H1 (cell line): ENCODE measurements at regions not wholly inside any gene's neighbourhood (a gene's known extent, or its start where the extent isn't known, plus 50 kb on each side); places are given as distances from the start of the nearest gene placed in this dataset.

Source experiments
- CTCF ChIA-PET: fragments of 300-600 bp; sonication (Branson Sonifier 250); formaldehyde crosslinking; loops from one replicate; lab custom pipeline; 2021; ENCODE audit not compliant: partially characterized antibody; lab: Charles Lee
- POLR2A ChIA-PET: fragments of 300-600 bp; sonication (Branson Sonifier 250); formaldehyde crosslinking; loops from one replicate; lab custom pipeline; 2021; ENCODE audit warnings: inconsistent platforms; ENCODE audit not compliant: partially characterized antibody; lab: Charles Lee
- DNase-seq, 2 experiments: peaks; one replicate each; pipeline versions ENCODE4 v3.0.0 to v3.0.0-alpha.2; 2010 to 2022; ENCODE audit warnings: low spot score in 2 of 2, low read depth in 1 of 2, mixed read lengths in 1 of 2
- FAIRE-seq: peaks from 2 replicates; lab custom pipeline; 2011; peaks lifted over from hg19 to GRCh38; lab: Jason Lieb, UNC
- H2AFZ ChIP-seq: 2 replicates; pipeline ENCODE4 v1.8.1; 2012; ENCODE audit warnings: low read length, inconsistent platforms
- H2AK5ac ChIP-seq: 2 replicates; pipeline ENCODE4 v1.6.1; 2013; ENCODE audit warnings: low read depth, low read length
- H2BK120ac ChIP-seq: replicated peaks from 2 replicates; pipeline ENCODE3; 2013; ENCODE audit warnings: low read depth, low read length, inconsistent platforms
- H2BK12ac ChIP-seq: 2 replicates; pipeline ENCODE4 v1.6.1; 2013; ENCODE audit warnings: low read depth, low read length
- H2BK15ac ChIP-seq: 2 replicates; pipeline ENCODE4 v1.6.1; 2013; ENCODE audit warnings: low read length
- H2BK20ac ChIP-seq: 2 replicates; pipeline ENCODE4 v1.6.1; 2013; ENCODE audit warnings: low read length
- H2BK5ac ChIP-seq: 2 replicates; pipeline ENCODE4 v1.6.1; 2013; ENCODE audit warnings: low read depth, low read length
- H3K14ac ChIP-seq: 2 replicates; pipeline ENCODE4 v1.6.1; 2013; ENCODE audit warnings: inconsistent platforms; ENCODE audit not compliant: insufficient read length
- H3K18ac ChIP-seq: 2 replicates; pipeline ENCODE4 v1.6.1; 2013; ENCODE audit warnings: low read length; ENCODE audit errors: extremely low read depth
- H3K23ac ChIP-seq: 2 replicates; pipeline ENCODE4 v1.6.1; 2013; ENCODE audit warnings: inconsistent platforms; ENCODE audit not compliant: insufficient read length
- H3K23me2 ChIP-seq: 2 replicates; pipeline ENCODE4 v1.6.1; 2013; ENCODE audit warnings: low read depth, low read length
- H3K27ac ChIP-seq: 2 replicates; pipeline ENCODE4 v1.6.1; 2011; ENCODE audit warnings: low read depth, low read length, inconsistent platforms
- H3K27me3 ChIP-seq, 4 experiments: replicated peaks in 1 of 4; 1 replicate in 1 of 4; 2 replicates in 3 of 4; pipeline versions ENCODE4 v1.6.1 to v1.8.1; 2011 to 2013; ENCODE audit warnings: low read length in 3 of 4, mild to moderate bottlenecking in 3 of 4, inconsistent platforms in 2 of 4, mixed read lengths in 2 of 4, moderate library complexity in 1 of 4; ENCODE audit not compliant: control insufficient read depth in 3 of 4, insufficient read depth in 3 of 4; ENCODE audit errors: extremely low read depth in 1 of 4
- H3K36me3 ChIP-seq, 4 experiments: 2 replicates each; pipeline versions ENCODE4 v1.6.1 to v1.8.1; 2011 to 2013; ENCODE audit warnings: mild to moderate bottlenecking in 4 of 4, low read length in 3 of 4, moderate library complexity in 2 of 4, control low read depth in 1 of 4, inconsistent platforms in 1 of 4; ENCODE audit not compliant: insufficient read depth in 4 of 4, control insufficient read depth in 2 of 4
- H3K4ac ChIP-seq: replicated peaks from 2 replicates; pipeline ENCODE3; 2013; ENCODE audit warnings: low read length, low read depth, mixed read lengths, inconsistent platforms; ENCODE audit not compliant: insufficient read length
- H3K4me1 ChIP-seq, 4 experiments: replicated peaks in 1 of 4; 1 replicate in 1 of 4; 2 replicates in 3 of 4; pipeline versions ENCODE4 v1.6.1 to v1.8.1; 2011 to 2013; ENCODE audit warnings: low read length in 3 of 4, inconsistent platforms in 2 of 4, mixed read lengths in 1 of 4; ENCODE audit not compliant: insufficient read depth in 4 of 4, control insufficient read depth in 3 of 4
- H3K4me2 ChIP-seq, 2 experiments: 2 replicates each; pipeline versions ENCODE4 v1.6.1 to v1.8.1; 2011 to 2013; ENCODE audit warnings: low read depth in 2 of 2, low read length in 2 of 2, control low read depth in 1 of 2, inconsistent platforms in 1 of 2, mild to moderate bottlenecking in 1 of 2; ENCODE audit not compliant: insufficient read depth in 1 of 2
- H3K4me3 ChIP-seq, 4 experiments: fragments of 200-600, 300-600 bp in 1 of 4; sonication (generic), shearing (Covaris generic), sonication (Bioruptor Twin) in 1 of 4; 2 replicates each; pipeline versions ENCODE4 v1.5.1 to v1.8.1; 2011 to 2016; ENCODE audit warnings: low read length in 4 of 4, low read depth in 3 of 4, control low read depth in 2 of 4, inconsistent platforms in 2 of 4, mild to moderate bottlenecking in 2 of 4, mixed read lengths in 1 of 4, moderate library complexity in 1 of 4; ENCODE audit not compliant: insufficient read depth in 2 of 4; ENCODE audit errors: extremely low read depth in 1 of 4
- H3K56ac ChIP-seq: replicated peaks from 2 replicates; pipeline ENCODE3; 2013; ENCODE audit warnings: low read depth, mild to moderate bottlenecking, mixed read lengths, low read length, inconsistent platforms; ENCODE audit not compliant: insufficient read length
- H3K79me1 ChIP-seq: 2 replicates; pipeline ENCODE4 v1.6.1; 2013; ENCODE audit warnings: low read depth, low read length, control low read depth
- H3K79me2 ChIP-seq, 2 experiments: 2 replicates each; pipeline versions ENCODE4 v1.6.1 to v1.8.1; 2012 to 2013; ENCODE audit warnings: low read length in 2 of 2, mild to moderate bottlenecking in 2 of 2, inconsistent platforms in 1 of 2; ENCODE audit not compliant: insufficient read depth in 2 of 2, control insufficient read depth in 1 of 2
- H3K9ac ChIP-seq, 4 experiments: replicated peaks in 1 of 4; 1 replicate in 1 of 4; 2 replicates in 3 of 4; pipeline versions ENCODE4 v1.6.1 to v1.8.1; 2011 to 2013; ENCODE audit warnings: low read depth in 3 of 4, low read length in 3 of 4, control low read depth in 2 of 4, mild to moderate bottlenecking in 2 of 4, moderate library complexity in 2 of 4, inconsistent platforms in 1 of 4; ENCODE audit errors: extremely low read depth in 1 of 4
- H3K9me3 ChIP-seq, 2 experiments: 2 replicates each; pipeline versions ENCODE4 v1.6.1 to v1.8.1; 2012 to 2013; ENCODE audit warnings: mild to moderate bottlenecking in 2 of 2, moderate library complexity in 2 of 2, control low read depth in 1 of 2, inconsistent platforms in 1 of 2, low read depth in 1 of 2, low read length in 1 of 2, mixed read lengths in 1 of 2; ENCODE audit not compliant: insufficient read depth in 2 of 2
- H4K20me1 ChIP-seq, 2 experiments: replicated peaks in 1 of 2; 2 replicates each; pipeline versions ENCODE3 to v1.8.1; 2011 to 2013; ENCODE audit warnings: inconsistent platforms in 2 of 2, low read length in 2 of 2, mild to moderate bottlenecking in 1 of 2; ENCODE audit not compliant: insufficient read depth in 2 of 2, control insufficient read depth in 1 of 2
- H4K5ac ChIP-seq: 2 replicates; pipeline ENCODE4 v1.6.1; 2013; ENCODE audit warnings: low read length, low read depth, mixed read lengths, inconsistent platforms; ENCODE audit not compliant: insufficient read length
- H4K8ac ChIP-seq: 2 replicates; pipeline ENCODE4 v1.8.0; 2013; ENCODE audit warnings: mild to moderate bottlenecking, moderate library complexity, low read length, inconsistent platforms; ENCODE audit not compliant: insufficient read depth; ENCODE audit errors: extremely low read depth
- H4K91ac ChIP-seq: replicated peaks from 2 replicates; pipeline ENCODE3; 2013; ENCODE audit warnings: low read length, mixed read lengths, inconsistent platforms; ENCODE audit not compliant: insufficient read length
- ASH2L ChIP-seq: fragments of 200-600, 300-600 bp; sonication (generic); IDR thresholded peaks from one replicate; pipeline ENCODE4 v1.7.1; 2017; ENCODE audit warnings: low read length
- EZH2 ChIP-seq: fragments of 200-600 bp; sonication (generic); IDR thresholded peaks from 2 replicates; pipeline ENCODE4 v1.7.1; 2012; ENCODE audit warnings: low read depth, mild to moderate bottlenecking, moderate library complexity, low read length, inconsistent platforms; ENCODE audit not compliant: severe bottlenecking
- KDM5A ChIP-seq: fragments of 200-600 bp; IDR thresholded peaks from 2 replicates; pipeline ENCODE4 v1.7.1; 2012; ENCODE audit warnings: mild to moderate bottlenecking, low read length, inconsistent platforms, mixed read lengths
- RAD21 ChIP-seq, 2 experiments: IDR thresholded peaks in 1 of 2; conservative IDR thresholded peaks in 1 of 2; 2 replicates each; pipeline ENCODE4 v1.6.1; 2011; ENCODE audit warnings: low read depth in 2 of 2, low read length in 2 of 2, improper control_type of control experiment in 1 of 2, inconsistent platforms in 1 of 2, mild to moderate bottlenecking in 1 of 2, moderate library complexity in 1 of 2
- SP1 ChIP-seq: IDR thresholded peaks from 2 replicates; pipeline ENCODE4 v1.6.1; 2011; ENCODE audit warnings: low read depth, low read length
- SP2 ChIP-seq: IDR thresholded peaks from 2 replicates; pipeline ENCODE4 v1.6.1; 2012; ENCODE audit warnings: mild to moderate bottlenecking, low read length, inconsistent platforms
- SP4 ChIP-seq: IDR thresholded peaks from 2 replicates; pipeline ENCODE4 v1.6.1; 2012; ENCODE audit warnings: low read length, inconsistent platforms
- SRF ChIP-seq: IDR thresholded peaks from 2 replicates; pipeline ENCODE4 v1.6.1; 2011; ENCODE audit warnings: mild to moderate bottlenecking, low read depth, low read length, moderate library complexity
- TEAD4 ChIP-seq: IDR thresholded peaks from 2 replicates; pipeline ENCODE4 v1.6.1; 2012; ENCODE audit warnings: low read depth, low read length, inconsistent platforms, mixed read lengths
- WGBS, 2 experiments: shearing (Covaris generic) in 1 of 2; methylation state at CpG; one replicate each; pipeline versions ENCODE4 v1.1.6 to v1.1.7; 2013 to 2015; ENCODE audit warnings: low lambda C conversion rate in 2 of 2, mixed read lengths in 2 of 2, inconsistent platforms in 1 of 2, low coverage in 1 of 2, missing lambda C conversion rate in 1 of 2; ENCODE audit not compliant: insufficient replicate concordance in 2 of 2, insufficient coverage in 1 of 2, insufficient read length in 1 of 2; ENCODE audit errors: extremely low coverage in 1 of 2, missing lambda C conversion rate in 1 of 2; 5-methylcytosine and 5-hydroxymethylcytosine counted together
- TF ChIP-seq, protein P1 (sequence below): IDR thresholded peaks from 2 replicates; pipeline ENCODE4 v1.6.1; 2011; ENCODE audit warnings: low read depth, mild to moderate bottlenecking, low read length; ENCODE audit not compliant: insufficient read depth

- 87 to 100% methylated on average over 1 of the region's 1 CpG for WGBS, 2 experiments
- H3K36me3 ChIP-seq: no peaks in the 10 kb centered on the region
- no peak overlapping the region for H4K91ac ChIP-seq
- no peak overlapping the region for H3K14ac ChIP-seq
- ChIA-PET POLR2A (no interaction called here), CTCF (interaction anchor here (0.6 to 2.0 kb wide), 3 partner anchors 18 to 840 kb away, joined by 3 to 5 read pairs (median 4); no protein-coding TSS in a partner anchor)
- H3K27ac ChIP-seq: no peak overlapping the region
- no peak overlapping the region for H3K56ac ChIP-seq
- FAIRE-seq: no peak
- H3K79me1 ChIP-seq: no peaks in the 10 kb centered on the region; the same call in 1 of the 2 replicates
- H2BK5ac ChIP-seq: no peak overlapping the region
- no peak overlapping the region for H4K5ac ChIP-seq
- H2AK5ac ChIP-seq: no peak overlapping the region
- no peak overlapping the region for H3K4me3 ChIP-seq
- no peak overlapping the region for H2BK12ac ChIP-seq
- no peak overlapping the region for H2BK15ac ChIP-seq
- H3K79me2 ChIP-seq: no peaks in the 10 kb centered on the region
- H3K4me2 ChIP-seq: no peak overlapping the region
- no peak overlapping the region for H2AFZ ChIP-seq
- no peak overlapping the region for H2BK20ac ChIP-seq
- DNase-seq: no peak
- H2BK120ac ChIP-seq: no peak overlapping the region
- no peaks in the 10 kb centered on the region for H3K27me3 ChIP-seq
- H3K23me2 ChIP-seq: no peaks in the 10 kb centered on the region
- H3K9ac ChIP-seq: no peak overlapping the region
- peaks cover 5 to 10% of the 10 kb centered on the region in 2 experiments; a peak in 2 of 4 replicates for H3K9me3 ChIP-seq
- no peak overlapping the region for H3K18ac ChIP-seq
- H4K20me1 ChIP-seq: no peaks in the 10 kb centered on the region
- H4K8ac ChIP-seq: no peak overlapping the region
- H3K4me1 ChIP-seq: no peaks in the 10 kb centered on the region
- H3K23ac ChIP-seq: no peak overlapping the region
- H3K4ac ChIP-seq: no peak overlapping the region
- TF ChIP-seq SP1 (no peak), RAD21 (IDR thresholded peaks at IDR 0.05 in 1 of 2, conservative IDR thresholded peaks at IDR 0.05 in 1 of 2; ENCODE audit: low read depth in 2 of 2, low read length in 2 of 2) (no peak), TEAD4 (no peak), SP4 (no peak), SP2 (no peak), EZH2 (no peak), KDM5A (no peak), ASH2L (no peak), SRF (no peak)
- TF ChIP-seq, protein P1, sequence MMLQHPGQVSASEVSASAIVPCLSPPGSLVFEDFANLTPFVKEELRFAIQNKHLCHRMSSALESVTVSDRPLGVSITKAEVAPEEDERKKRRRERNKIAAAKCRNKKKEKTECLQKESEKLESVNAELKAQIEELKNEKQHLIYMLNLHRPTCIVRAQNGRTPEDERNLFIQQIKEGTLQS: no peak
Measured at GRCh38 chr12:105436636-105437035, 106.1 kb downstream of the C12orf75 start.
